ENCODE measurements at regions not wholly inside any gene's neighbourhood (a gene's known extent, or its start where the extent isn't known, plus 50 kb on each side); places are given as distances from the start of the nearest gene placed in this dataset.

- H3K36me3 ChIP-seq (ENCODE audit: control insufficient read depth in 1 of 2, insufficient read depth in 2 of 2, low read length in 2 of 2): no peaks in the 10 kb centered on the region
- CTCF ChIA-PET: no interaction called here
Measured at GRCh38 chr20:57826666-57827287, 117.0 kb upstream of the PMEPA1 start.

More at GRCh38 chr20:57826666-57827287, 117.0 kb upstream of the PMEPA1 start:
- no peaks in the 10 kb centered on the region for H3K79me2 ChIP-seq (ENCODE audit: insufficient read depth, low read length)
- DNase-seq (ENCODE audit: low read depth, low spot score): no peak
- no peaks in the 10 kb centered on the region for H4K20me1 ChIP-seq (ENCODE audit: insufficient read depth)
- intact Hi-C loops (cut with micrococcal nuclease): no loop called here
- no peak overlapping the region for H3K4me3 ChIP-seq (replicated peaks in 1 of 2; ENCODE audit: low read depth in 1 of 2, low read length in 2 of 2)
- BruUV-seq (replicated peaks): no TSS peak
- H3K27ac ChIP-seq (ENCODE audit: low read depth, low read length): no peak overlapping the region
- H3K4me1 ChIP-seq (ENCODE audit: control insufficient read depth in 1 of 2, insufficient read depth in 2 of 2, low read length in 2 of 2): no peaks in the 10 kb centered on the region
- no peak for ATAC-seq
- H3K27me3 ChIP-seq (ENCODE audit: insufficient read depth, low read length): peaks cover 26% of the 10 kb centered on the region; the same call in 1 of the 2 replicates
- no peak overlapping the region for H3K9ac ChIP-seq (ENCODE audit: low read length)
- H3K9me2 ChIP-seq (ENCODE audit: insufficient read depth): no peaks in the 10 kb centered on the region
- ChIA-PET RAD21 (ENCODE audit: low non-redundant PET in 1 of 2, low total read pairs in 2 of 2, uncharacterized antibody in 2 of 2, unreplicated experiment in 2 of 2) (no interaction called here), POLR2A (no interaction called here)
- H3K9me3 ChIP-seq (ENCODE audit: control insufficient read depth in 1 of 2, insufficient read depth in 1 of 2, low read depth in 1 of 2, low read length in 2 of 2): no peaks in the 10 kb centered on the region
- no peak overlapping the region for H2AFZ ChIP-seq (ENCODE audit: low read depth, low read length, poor library complexity, severe bottlenecking)
- no peak overlapping the region for H3K4me2 ChIP-seq (ENCODE audit: low read length)
- TF ChIP-seq JUND (IDR thresholded peaks at IDR 0.05) (no peak), TCF7L2 (IDR thresholded peaks at IDR 0.05; ENCODE audit: borderline replicate concordance, extremely low read depth, insufficient read depth, insufficient read length) (no peak), FOSL1 (IDR thresholded peaks at IDR 0.05; ENCODE audit: low read depth) (no peak), ATF3 (IDR thresholded peaks at IDR 0.05) (no peak), ZFX (IDR thresholded peaks at IDR 0.05) (no peak), MAX (IDR thresholded peaks at IDR 0.05) (no peak), EGR1 (IDR thresholded peaks at IDR 0.05; ENCODE audit: low read depth) (no peak), EZH2phosphoT487 (IDR thresholded peaks at IDR 0.05; ENCODE audit: borderline replicate concordance) (no peak), REST (IDR thresholded peaks at IDR 0.05; ENCODE audit: low read depth) (no peak), CTCF (IDR thresholded peaks at IDR 0.05 in 2 of 3, conservative IDR thresholded peaks at IDR 0.05 in 1 of 3; ENCODE audit: borderline replicate concordance in 1 of 3, insufficient read depth in 1 of 3, low read depth in 2 of 3, low read length in 2 of 3) (no peak), EZH2 (IDR thresholded peaks at IDR 0.05) (no peak), YY1 (IDR thresholded peaks at IDR 0.05; ENCODE audit: extremely low read depth, insufficient replicate concordance, low read depth, low read length) (no peak), POLR2A (IDR thresholded peaks at IDR 0.05; ENCODE audit: borderline replicate concordance, extremely low read depth, insufficient read depth, insufficient read length) (no peak), RAD21 (IDR thresholded peaks at IDR 0.05; ENCODE audit: low read depth) (no peak), CBX3 (IDR thresholded peaks at IDR 0.05; ENCODE audit: low read depth) (no peak)

Measured in HCT116 (cell line).